ENCODE measurements at regions not wholly inside any gene's neighbourhood (a gene's known extent, or its start where the extent isn't known, plus 50 kb on each side); places are given as distances from the start of the nearest gene placed in this dataset.

DNA sequence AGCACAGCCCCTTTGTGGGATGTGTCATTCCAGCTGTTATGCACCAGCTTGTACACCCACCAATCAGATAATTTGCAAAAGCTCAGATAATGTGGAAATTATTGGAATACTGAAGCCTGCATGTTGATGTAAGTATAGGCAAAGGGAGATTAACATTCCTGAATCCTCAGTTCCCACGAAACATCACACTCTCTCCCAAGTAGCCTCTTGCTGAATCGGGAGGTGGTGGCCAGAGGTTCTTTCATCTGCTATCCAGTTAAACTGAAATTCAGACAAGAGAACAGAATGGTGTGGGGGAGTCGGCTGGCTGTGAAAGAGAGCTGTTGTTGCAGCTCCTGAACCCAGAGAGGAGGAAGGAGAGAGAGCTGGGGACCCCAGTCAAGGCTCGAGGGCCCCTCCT lies 170.9 kb downstream of the ZBTB18 start:
- no peak for DNase-seq

DNA sequence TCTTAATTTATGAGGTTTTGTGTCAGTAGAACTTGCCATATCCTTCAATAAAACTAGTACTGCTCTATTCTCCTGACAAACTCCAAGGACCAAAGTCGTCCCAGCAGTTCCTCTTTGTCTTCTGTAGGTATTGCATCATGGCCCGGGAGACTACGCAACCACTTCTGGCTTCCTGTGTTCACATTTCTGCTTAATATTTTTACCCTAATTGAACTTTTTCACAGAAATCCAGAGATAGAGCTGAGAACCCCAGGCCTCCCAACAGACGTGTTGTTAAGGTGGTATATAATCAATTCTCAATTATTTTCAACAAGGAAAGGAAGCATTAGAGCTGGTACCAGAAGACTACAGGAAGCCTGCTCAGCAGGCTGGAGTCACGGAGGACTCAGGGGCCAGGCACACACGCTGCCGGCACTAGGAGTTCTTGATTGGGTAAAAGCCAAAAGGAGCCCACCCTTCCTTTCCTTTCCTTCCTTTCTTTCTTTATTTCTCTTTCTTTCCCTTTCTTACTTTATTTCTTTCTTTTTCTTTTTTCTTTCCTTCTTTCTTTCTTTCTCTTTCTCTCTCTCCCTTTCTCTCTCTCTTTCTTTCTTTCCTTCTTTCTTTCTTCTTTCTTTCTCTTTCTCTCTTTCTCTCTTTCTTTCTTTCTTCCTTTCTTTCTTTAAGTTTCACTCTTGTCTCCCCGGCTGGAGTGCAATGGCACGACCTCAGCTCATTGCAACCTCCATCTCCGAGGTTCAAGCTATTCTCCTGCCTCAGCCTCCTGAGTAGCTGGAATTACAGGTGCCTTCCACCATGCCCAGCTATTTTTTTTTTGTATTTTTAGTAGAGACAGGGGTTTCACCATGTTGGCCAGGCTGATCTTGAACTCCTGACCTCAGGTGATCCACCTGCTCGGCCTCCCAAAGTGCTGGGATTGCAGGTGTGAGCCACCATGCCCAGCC lies 173.7 kb downstream of the ZBTB18 start:
- peak; percentile 87 to 94 (median 90) for DNase-seq

GRCh38 chr1:244226435-244226834 lies 175.4 kb downstream of the ZBTB18 start:
- peak; percentile 21 to 77 (median 62) for DNase-seq

GRCh38 chr1:244230470-244230869 lies 179.4 kb downstream of the ZBTB18 start:
- no peak for DNase-seq

GRCh38 chr1:244231193-244231571 lies 180.1 kb downstream of the ZBTB18 start:
- DNase-seq: no peak

DNA sequence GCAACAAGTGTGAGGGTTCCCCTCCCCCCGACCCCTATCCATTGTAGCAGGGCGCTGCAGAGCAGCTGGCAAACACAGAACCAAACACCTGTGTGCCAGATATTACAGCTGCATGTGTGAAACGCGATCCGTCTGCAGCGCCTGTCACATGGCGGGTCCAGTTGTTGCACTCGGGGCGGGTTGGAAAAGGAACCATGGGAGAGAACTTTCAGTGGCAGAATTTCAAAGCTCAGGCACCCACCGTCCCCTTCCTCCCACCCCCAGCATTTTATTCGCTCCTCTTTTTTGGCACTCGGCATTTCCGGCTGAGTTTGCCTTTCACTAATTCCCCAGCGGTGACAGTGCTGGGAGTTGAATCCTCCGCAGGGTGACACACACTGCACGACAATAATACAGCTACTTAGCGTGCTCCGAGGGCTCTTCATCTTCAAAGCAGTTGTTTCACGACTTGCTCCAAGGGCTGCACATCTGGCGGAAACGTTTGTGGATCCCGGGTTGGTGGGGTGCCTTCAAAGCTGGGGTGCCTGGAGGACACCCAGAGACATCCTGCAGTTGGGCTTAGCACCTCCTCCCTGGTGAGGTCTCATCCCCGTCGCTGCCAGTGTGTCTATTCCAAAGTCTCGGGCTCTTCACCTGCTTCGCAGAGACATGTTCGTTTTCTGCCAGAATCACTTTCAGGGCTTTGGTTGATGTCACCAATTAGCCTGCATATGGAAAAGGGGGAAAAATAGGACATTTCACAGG lies 180.7 kb downstream of the ZBTB18 start:
- no peak for DNase-seq

DNA sequence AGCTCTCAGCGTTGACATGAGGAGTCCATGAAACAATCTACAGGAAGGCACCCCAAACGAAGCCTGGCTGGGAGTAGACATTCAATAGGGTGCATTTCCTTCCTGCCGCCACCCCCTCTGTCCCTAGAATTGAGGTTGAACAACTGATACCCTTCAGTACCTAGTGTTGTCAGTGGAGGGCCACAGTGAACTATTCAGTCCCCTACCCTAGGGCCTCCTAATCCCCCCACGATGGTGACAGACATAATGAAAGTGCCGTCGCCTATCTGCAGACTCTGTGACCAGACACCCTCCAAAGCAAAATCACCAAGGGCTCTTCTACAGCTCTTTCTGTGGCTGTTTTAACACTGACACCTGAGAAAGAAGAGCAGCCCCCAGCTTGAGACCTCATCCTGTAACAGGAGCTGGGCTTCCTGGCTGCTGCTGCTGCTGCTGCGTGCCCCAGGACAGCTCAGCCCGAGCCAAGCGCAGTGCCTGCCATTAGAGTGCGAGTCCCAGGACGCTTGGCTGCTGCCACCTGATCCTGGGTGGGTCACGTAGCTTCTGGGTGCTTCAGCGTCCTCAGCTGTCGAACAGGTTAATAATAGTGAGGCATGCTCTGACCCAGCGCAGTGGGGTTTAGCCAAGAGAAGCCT lies 183.0 kb downstream of the ZBTB18 start:
- no peak for DNase-seq

GRCh38 chr1:244235157-244235556 lies 184.1 kb downstream of the ZBTB18 start:
- no peak for DNase-seq

- DNase-seq: no peak
Measured at GRCh38 chr1:244236101-244236500, 185.0 kb downstream of the ZBTB18 start.

DNA sequence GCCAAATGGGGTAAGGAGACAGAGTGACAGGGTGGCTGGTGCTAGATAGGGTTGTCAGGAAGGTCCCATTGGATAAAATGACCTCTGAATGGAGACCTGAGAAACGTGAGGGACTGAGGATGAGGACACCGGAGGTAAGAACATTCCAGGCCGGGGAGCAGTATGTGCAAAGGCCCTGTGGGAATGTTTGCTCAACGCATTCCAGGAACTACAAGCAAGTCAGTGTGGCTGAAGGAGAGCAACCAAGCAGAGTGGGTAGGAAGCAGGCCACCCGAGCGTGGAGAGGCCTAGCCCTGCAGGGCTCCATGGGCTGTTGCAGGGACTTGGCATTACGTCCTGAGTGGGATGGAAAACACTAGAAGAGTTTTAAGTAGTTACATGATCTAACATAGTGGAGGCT lies 185.6 kb downstream of the ZBTB18 start:
- no peak for DNase-seq

DNA sequence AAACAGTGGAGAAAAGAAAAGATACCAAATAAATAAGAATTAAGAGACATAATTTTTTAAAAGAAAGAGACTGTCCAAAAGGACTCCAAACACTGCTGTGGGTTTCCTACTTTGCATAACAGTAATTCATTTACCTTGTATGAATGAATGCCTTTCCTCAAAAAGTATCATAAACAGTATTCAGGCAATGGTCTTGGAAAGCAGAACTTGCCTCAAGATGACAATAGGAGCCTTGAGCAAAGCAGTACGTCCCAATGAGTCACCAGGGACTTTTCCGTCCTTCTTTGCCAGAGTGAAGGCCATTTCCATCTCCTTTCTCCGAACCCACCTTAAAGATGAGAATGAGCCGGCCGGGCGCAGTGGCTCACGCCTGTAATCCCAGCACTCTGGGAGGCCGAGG lies 186.4 kb downstream of the ZBTB18 start:
- peak; percentile 55 to 83 (median 71) for DNase-seq

DNA sequence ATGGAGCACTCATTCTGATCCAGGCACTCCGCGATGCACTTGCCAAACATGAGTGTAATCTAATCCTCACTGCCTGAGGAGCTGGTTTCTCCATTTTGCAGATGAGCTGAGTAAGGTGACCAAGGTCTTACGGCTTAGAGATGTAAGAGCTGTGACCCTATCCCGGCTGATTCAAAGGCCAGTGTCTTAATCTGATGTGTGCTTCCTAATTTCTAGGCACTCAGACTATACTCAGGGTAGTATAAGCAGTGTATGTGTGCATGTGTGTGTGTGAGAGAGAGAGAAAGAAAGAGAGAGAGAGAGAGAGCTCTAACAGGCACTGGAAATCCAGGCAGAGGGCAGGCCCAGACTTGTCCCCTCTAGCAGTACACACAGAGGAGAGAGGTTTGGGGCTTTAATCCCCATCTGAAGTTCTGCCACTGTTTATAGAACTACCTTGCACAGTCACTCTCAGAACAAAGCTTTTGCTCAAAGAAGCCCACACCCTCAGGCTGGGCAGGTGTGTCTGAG lies 188.2 kb downstream of the ZBTB18 start:
- DNase-seq: no peak

- no peak for DNase-seq
Measured at GRCh38 chr1:244241438-244241837, 190.4 kb downstream of the ZBTB18 start.

DNA sequence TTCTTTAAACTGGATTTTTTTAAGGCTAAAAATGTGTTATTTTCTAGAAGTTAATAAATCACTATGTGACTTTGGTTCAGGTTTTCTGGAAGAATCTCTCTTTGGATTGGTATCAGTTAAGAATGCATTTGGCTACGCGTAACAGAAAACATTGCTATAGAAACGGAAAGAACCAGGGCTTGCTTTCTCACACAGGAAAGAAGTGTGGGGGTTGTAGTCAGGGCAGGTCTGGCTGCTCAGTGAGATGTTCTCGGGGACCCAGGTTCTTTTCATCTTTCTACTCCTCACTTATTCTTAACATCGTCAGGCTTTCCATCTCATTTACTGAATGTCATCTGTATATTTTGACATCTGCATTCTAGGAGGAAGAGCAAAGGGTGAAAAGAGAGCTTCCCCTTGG lies 191.4 kb downstream of the ZBTB18 start:
- no peak for DNase-seq

GRCh38 chr1:244246334-244246733 lies 195.3 kb downstream of the ZBTB18 start:
- no peak for DNase-seq

DNA sequence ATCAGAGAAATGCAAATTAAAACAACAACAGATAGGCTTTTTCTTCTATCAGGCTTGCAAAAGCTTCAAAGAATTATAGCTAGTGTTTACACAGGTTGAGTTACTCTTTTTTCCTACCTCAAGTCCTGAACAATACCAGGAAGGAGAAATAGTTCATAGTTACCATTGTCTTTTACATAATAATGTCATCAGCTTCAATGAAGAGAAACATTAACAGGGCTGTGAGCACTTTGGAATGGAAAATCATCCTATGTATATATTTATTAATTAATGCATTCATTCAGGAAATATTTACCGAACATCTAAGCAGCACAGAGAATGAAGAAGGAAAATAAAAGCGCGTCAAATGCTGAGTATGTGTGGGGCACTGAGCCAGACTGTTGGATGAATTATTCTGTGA lies 197.3 kb downstream of the ZBTB18 start:
- DNase-seq: no peak

DNA sequence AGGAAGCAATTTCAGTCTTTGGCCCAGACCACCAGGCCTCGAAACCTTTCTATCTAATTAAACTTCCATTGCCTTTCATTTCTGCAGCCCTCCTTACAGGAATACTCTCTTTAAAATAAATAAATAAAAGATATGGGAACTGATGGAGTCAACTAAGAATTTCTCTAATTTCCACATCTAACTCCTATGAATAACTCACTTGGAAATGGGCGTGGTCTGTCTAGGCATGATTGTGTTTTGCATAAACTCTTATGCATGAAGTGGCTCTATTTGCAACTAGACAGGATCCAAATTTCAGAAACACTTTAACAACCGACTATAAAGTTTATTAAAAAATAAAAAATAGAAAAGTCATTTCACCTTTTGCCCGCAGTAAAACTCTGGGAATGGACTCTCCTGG lies 199.5 kb downstream of the ADSS2 start:
- DNase-seq: no peak

GRCh38 chr1:244254467-244254866 lies 197.2 kb downstream of the ADSS2 start:
- DNase-seq: peak; percentile 74 to 93 (median 87)

- no peak for DNase-seq
Measured at GRCh38 chr1:244255426-244255965, 196.2 kb downstream of the ADSS2 start.

- DNase-seq: no peak
Measured at GRCh38 chr1:244256086-244256676, 195.5 kb downstream of the ADSS2 start.

DNA sequence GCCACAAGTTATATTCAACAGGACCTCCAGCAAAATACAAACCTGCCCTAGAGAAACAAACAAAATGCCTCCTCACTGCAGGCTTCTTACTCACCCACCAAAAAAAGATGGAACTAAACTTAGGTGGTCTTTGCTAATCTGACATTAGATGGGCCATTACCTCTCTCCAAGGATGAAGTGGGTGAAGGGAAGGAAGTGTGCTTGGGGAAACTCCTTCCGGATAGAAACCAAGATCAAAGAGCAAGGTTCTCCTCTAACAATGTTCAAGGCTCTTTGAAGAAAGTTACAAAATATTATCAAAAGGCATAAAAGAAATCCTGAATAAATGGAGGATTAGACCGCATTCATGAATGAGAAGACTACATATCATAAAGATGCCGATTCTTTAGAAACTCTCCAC lies 187.5 kb downstream of the ADSS2 start:
- DNase-seq: no peak

- DNase-seq: no peak
Measured at GRCh38 chr1:244265507-244265906, 186.2 kb downstream of the ADSS2 start.
